ENCODE measurements at regions not wholly inside any gene's neighbourhood (a gene's known extent, or its start where the extent isn't known, plus 50 kb on each side); places are given as distances from the start of the nearest gene placed in this dataset.

DNA sequence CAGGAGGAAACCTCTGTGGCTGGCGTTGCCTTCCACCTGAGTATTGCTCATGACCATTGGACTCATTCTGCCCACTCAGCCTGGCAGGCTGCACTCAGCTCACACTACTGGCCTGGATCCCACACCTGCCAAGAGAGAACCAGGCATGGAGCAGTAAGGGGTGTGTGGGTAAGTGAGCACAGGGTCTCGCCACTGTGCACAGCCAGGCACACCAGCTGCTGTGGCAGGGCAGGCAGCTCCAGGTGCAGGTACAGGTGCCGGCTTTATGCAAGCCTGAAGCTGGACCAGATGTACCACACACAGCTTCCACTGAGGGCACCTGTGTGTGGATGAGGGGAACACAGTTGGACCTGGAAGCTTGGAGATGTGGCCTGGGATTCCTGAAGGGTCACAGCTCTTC, 295.2 kb upstream of the SNX7 start:
- no peaks in the 10 kb centered on the region for H3K4me1 ChIP-seq (ENCODE audit: insufficient read depth)
- H3K9me3 ChIP-seq, result no peaks in the 10 kb centered on the region
- no peaks in the 10 kb centered on the region for H3K27me3 ChIP-seq
- intact Hi-C loops (cut with DNase I), result no loop called here
- no peak overlapping the region for H3K4me3 ChIP-seq
- TF ChIP-seq, protein P1, sequence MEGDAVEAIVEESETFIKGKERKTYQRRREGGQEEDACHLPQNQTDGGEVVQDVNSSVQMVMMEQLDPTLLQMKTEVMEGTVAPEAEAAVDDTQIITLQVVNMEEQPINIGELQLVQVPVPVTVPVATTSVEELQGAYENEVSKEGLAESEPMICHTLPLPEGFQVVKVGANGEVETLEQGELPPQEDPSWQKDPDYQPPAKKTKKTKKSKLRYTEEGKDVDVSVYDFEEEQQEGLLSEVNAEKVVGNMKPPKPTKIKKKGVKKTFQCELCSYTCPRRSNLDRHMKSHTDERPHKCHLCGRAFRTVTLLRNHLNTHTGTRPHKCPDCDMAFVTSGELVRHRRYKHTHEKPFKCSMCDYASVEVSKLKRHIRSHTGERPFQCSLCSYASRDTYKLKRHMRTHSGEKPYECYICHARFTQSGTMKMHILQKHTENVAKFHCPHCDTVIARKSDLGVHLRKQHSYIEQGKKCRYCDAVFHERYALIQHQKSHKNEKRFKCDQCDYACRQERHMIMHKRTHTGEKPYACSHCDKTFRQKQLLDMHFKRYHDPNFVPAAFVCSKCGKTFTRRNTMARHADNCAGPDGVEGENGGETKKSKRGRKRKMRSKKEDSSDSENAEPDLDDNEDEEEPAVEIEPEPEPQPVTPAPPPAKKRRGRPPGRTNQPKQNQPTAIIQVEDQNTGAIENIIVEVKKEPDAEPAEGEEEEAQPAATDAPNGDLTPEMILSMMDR (IDR thresholded peaks at IDR 0.05), result no peak
- TF ChIP-seq EP300 (IDR thresholded peaks at IDR 0.05), result no peak
- TF ChIP-seq POLR2A (IDR thresholded peaks at IDR 0.05), result no peak
- 84 to 91% (median 87%) methylated on average over 3 of the region's 3 CpGs for WGBS, 3 donors
- no peaks in the 10 kb centered on the region for H3K36me3 ChIP-seq
- no peak overlapping the region for H3K27ac ChIP-seq
- DNase-seq, result no peak

DNA sequence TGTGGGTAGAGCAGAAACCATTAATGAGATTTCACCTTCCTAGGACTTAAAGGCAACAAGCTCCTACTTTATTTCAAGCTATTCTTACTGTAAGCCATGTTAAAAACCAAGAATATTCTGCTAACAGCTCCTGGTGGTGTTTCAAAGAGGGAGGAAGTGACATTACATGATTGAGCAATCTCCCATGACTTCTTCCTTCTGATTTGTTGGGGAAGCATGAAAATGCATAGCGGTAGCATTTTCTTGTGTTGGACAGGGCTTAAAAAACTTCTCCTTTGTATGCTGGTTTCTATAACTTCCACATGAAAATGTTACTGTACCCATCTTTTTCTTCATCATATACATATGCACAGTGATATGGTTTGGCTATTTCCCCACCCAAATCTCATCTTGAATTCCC, 297.0 kb upstream of the SNX7 start:
- no peak for DNase-seq
- no peaks in the 10 kb centered on the region for H3K4me1 ChIP-seq (ENCODE audit: insufficient read depth)
- no peak overlapping the region for H3K27ac ChIP-seq
- no peaks in the 10 kb centered on the region for H3K36me3 ChIP-seq
- TF ChIP-seq, protein P1 (IDR thresholded peaks at IDR 0.05), result no peak
- TF ChIP-seq EP300 (IDR thresholded peaks at IDR 0.05) (no peak), POLR2A (IDR thresholded peaks at IDR 0.05) (no peak)
- WGBS, 3 donors, result 91 to 96% (median 95%) methylated on average over 1 of the region's 1 CpG
- no peaks in the 10 kb centered on the region for H3K27me3 ChIP-seq
- intact Hi-C loops (cut with DNase I), result no loop called here
- H3K9me3 ChIP-seq, result no peaks in the 10 kb centered on the region
- no peak overlapping the region for H3K4me3 ChIP-seq

DNA sequence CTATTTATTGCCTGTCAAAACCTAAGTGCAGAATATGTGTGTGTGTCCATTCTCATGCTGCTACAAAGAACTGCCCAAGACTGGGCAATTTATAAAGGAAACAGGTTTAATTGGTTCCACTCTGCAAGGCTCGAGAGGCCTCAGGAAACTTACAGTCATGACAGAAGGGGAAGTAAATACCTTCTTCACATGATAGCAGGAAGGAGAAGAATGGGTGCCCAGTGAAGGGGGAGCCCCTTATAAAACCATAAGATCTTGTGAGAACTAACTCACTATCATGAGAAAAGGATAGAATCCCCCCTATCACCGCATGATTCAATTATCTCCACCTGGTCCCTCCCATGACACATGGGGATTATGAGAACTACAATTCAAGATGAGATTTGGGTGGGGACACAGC, 300.7 kb upstream of the SNX7 start:
- 77 to 85% (median 85%) methylated on average over 2 of the region's 2 CpGs for WGBS, 3 donors
- no peak for DNase-seq
- Histone ChIP-seq H3K27ac (no peak overlapping the region), H3K9me3 (no peaks in the 10 kb centered on the region), H3K4me3 (no peak overlapping the region), H3K36me3 (no peaks in the 10 kb centered on the region), H3K27me3 (no peaks in the 10 kb centered on the region), H3K4me1 (ENCODE audit: insufficient read depth) (no peaks in the 10 kb centered on the region)
- intact Hi-C loops (cut with DNase I), result no loop called here
- TF ChIP-seq POLR2A (IDR thresholded peaks at IDR 0.05), result no peak
- TF ChIP-seq, protein P1 (IDR thresholded peaks at IDR 0.05), result no peak
- TF ChIP-seq EP300 (IDR thresholded peaks at IDR 0.05), result no peak

DNA sequence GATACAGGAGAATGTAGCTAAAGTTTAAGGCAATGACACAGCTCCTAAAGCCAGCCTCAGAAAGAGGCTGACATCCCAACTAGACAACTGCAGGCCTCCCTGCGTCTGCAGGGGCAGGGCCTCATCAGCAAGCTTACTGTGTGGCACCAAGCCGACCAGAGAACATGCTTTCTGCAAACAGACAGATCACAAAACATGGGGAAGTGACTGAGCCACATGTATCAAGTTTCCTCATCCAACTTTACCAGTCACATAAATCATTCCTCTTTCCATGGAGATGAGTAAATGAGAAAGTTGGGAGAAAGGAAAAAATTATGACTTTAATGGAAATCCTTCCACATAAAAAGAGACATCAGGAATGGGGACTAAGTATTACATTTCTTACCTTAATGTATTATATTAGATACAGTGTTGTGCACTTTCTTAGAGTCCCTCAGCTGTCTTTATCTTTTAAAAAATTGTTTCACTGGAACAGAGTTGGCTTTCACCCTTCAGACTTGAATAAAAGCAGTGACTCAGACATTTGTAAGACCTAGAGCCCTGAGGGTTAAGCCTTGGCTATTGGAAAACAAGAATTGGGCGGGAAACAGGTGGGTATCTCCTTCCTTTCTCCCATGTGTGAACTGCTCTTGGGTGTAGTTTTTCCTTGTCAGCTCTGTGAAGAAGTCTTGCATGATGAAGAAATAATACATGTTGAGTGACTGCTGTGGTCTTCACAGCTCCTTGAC, 305.7 kb upstream of the SNX7 start:
- TF ChIP-seq, protein P1 (IDR thresholded peaks at IDR 0.05), result no peak
- no peak for TF ChIP-seq POLR2A (IDR thresholded peaks at IDR 0.05)
- no peak for TF ChIP-seq EP300 (IDR thresholded peaks at IDR 0.05)

More for the DNA sequence above, 305.7 kb upstream of the SNX7 start:
- Histone ChIP-seq H3K4me1 (ENCODE audit: insufficient read depth) (no peaks in the 10 kb centered on the region), H3K9me3 (no peaks in the 10 kb centered on the region), H3K27ac (no peak overlapping the region), H3K36me3 (no peaks in the 10 kb centered on the region), H3K27me3 (no peaks in the 10 kb centered on the region), H3K4me3 (no peak overlapping the region)
- no peak for DNase-seq
- intact Hi-C loops (cut with DNase I), result no loop called here
- WGBS, 3 donors, result 59 to 65% (median 63%) methylated on average over 3 of the region's 3 CpGs

All from ovary (tissue), 7 donors.